PC-9 (cell line): ENCODE measurements at regions not wholly inside any gene's neighbourhood (a gene's known extent, or its start where the extent isn't known, plus 50 kb on each side); places are given as distances from the start of the nearest gene placed in this dataset.

Experiments used
- BruUV-seq: library from RNA; stranded (reverse); fragments of 400-500 nt; replicated peaks from 2 replicates; lab custom pipeline; 2021; lab: Mats Ljungman, UMichigan
- CTCF ChIA-PET: fragments of 300-600 bp; sonication (Branson Sonifier 250); formaldehyde crosslinking; loops from one replicate; lab custom pipeline; 2022; ENCODE audit warnings: antibody characterized with exemption; lab: Charles Lee
- POLR2A ChIA-PET: fragments of 300-600 bp; sonication (Branson Sonifier 250); formaldehyde crosslinking; loops from one replicate; lab custom pipeline; 2022; ENCODE audit warnings: antibody characterized with exemption; ENCODE audit not compliant: unreplicated experiment; lab: Charles Lee
- DNase-seq, 2 experiments: peaks; one replicate each; pipeline versions ENCODE4 v3.0.0 to v3.0.0-alpha.2; 2015 to 2022; ENCODE audit warnings: mixed read lengths in 1 of 2
- H2AFZ ChIP-seq: fragments of 200-600 bp; sonication (generic); 2 replicates; pipeline ENCODE4 v1.8.1; 2017; ENCODE audit warnings: antibody characterized with exemption
- H3F3A ChIP-seq: fragments of 200-600 bp; sonication (generic); 2 replicates; pipeline ENCODE4 v1.8.1; 2017; ENCODE audit warnings: antibody characterized with exemption, mild to moderate bottlenecking, low read depth; ENCODE audit not compliant: insufficient read depth
- H3K27ac ChIP-seq: fragments of 200-600 bp; sonication (generic); 2 replicates; pipeline ENCODE4 v1.6.1; 2016; ENCODE audit warnings: mixed run types
- H3K27me3 ChIP-seq: fragments of 200-600 bp; sonication (generic); 2 replicates; pipeline ENCODE4 v1.6.1; 2016; ENCODE audit warnings: low read depth, mixed run types; ENCODE audit not compliant: insufficient read depth
- H3K36me3 ChIP-seq: fragments of 200-600 bp; sonication (generic); 2 replicates; pipeline ENCODE4 v1.6.1; 2016; ENCODE audit warnings: low read depth, mixed run types
- H3K4me1 ChIP-seq: fragments of 200-600 bp; sonication (generic); replicated peaks from 2 replicates; pipeline ENCODE4 v1.6.1; 2016; ENCODE audit warnings: mixed run types; ENCODE audit not compliant: insufficient read depth
- H3K4me2 ChIP-seq: fragments of 200-600 bp; sonication (generic); 2 replicates; pipeline ENCODE4 v1.6.1; 2017; ENCODE audit warnings: mixed run types
- H3K4me3 ChIP-seq: fragments of 200-600 bp; sonication (generic); 2 replicates; pipeline ENCODE4 v1.6.1; 2016; ENCODE audit warnings: mixed run types
- H3K79me2 ChIP-seq: fragments of 200-600 bp; sonication (generic); 2 replicates; pipeline ENCODE4 v1.6.1; 2017; ENCODE audit warnings: low read depth, mixed run types
- H3K9me2 ChIP-seq: fragments of 200-600 bp; sonication (generic); 2 replicates; pipeline ENCODE4 v1.8.1; 2017; ENCODE audit warnings: mild to moderate bottlenecking; ENCODE audit not compliant: insufficient read depth
- H3K9me3 ChIP-seq: fragments of 200-600 bp; sonication (generic); 2 replicates; pipeline ENCODE4 v1.8.1; 2016; ENCODE audit warnings: low read depth; ENCODE audit not compliant: insufficient read depth
- H4K20me1 ChIP-seq: fragments of 200-600 bp; sonication (generic); 2 replicates; pipeline ENCODE4 v1.8.1; 2017; ENCODE audit not compliant: insufficient read depth
- EZH2 ChIP-seq: fragments of 200-600 bp; sonication (generic); IDR thresholded peaks from 2 replicates; pipeline ENCODE4 v1.8.0; 2017; ENCODE audit warnings: antibody characterized with exemption, low read depth
- intact Hi-C: fragments of 100-400 bp; cut with micrococcal nuclease; formaldehyde crosslinking; loops from one replicate; pipeline ENCODE4 v1.10.0; 2022; ENCODE audit not compliant: unreplicated experiment
- TF ChIP-seq, protein P1 (sequence below): fragments of 200-600 bp; sonication (generic); conservative IDR thresholded peaks from 2 replicates; pipeline ENCODE4 v1.6.1; 2017; ENCODE audit warnings: mixed run types, antibody characterized with exemption, mild to moderate bottlenecking, moderate library complexity

DNA sequence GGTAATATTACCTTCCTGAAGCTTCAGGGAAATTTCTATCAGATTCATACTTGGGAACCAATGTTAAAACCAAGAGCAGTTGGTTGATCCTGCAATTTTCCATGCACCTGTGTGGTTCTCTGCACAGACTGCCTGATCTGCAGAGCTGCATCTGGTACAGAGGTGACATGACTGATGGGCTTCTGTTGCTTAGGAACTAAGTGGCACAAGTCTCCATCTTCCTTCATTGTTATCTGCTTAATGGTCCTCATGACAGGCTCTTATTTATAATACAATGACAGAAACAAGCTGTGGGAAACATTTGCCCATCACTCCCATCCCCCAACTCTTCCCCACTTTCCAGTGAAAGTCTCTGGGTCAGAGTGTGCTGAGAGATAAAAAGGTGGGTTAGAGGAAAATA lies 799.1 kb downstream of the TAF11L14 start:
- Histone ChIP-seq H3K4me3 (no peak overlapping the region), H3K27ac (no peak overlapping the region), H3K27me3 (no peaks in the 10 kb centered on the region), H3K79me2 (no peaks in the 10 kb centered on the region), H3F3A (no peaks in the 10 kb centered on the region), H3K36me3 (no peaks in the 10 kb centered on the region), H4K20me1 (no peaks in the 10 kb centered on the region), H2AFZ (no peak overlapping the region), H3K9me2 (no peaks in the 10 kb centered on the region), H3K4me2 (no peak overlapping the region), H3K4me1 (no peaks in the 10 kb centered on the region), H3K9me3 (no peaks in the 10 kb centered on the region)
- ChIA-PET CTCF (no interaction called here), POLR2A (no interaction called here)
- intact Hi-C loops, result no loop called here
- DNase-seq, result no peak
- BruUV-seq, result no TSS peak
- TF ChIP-seq, protein P1, sequence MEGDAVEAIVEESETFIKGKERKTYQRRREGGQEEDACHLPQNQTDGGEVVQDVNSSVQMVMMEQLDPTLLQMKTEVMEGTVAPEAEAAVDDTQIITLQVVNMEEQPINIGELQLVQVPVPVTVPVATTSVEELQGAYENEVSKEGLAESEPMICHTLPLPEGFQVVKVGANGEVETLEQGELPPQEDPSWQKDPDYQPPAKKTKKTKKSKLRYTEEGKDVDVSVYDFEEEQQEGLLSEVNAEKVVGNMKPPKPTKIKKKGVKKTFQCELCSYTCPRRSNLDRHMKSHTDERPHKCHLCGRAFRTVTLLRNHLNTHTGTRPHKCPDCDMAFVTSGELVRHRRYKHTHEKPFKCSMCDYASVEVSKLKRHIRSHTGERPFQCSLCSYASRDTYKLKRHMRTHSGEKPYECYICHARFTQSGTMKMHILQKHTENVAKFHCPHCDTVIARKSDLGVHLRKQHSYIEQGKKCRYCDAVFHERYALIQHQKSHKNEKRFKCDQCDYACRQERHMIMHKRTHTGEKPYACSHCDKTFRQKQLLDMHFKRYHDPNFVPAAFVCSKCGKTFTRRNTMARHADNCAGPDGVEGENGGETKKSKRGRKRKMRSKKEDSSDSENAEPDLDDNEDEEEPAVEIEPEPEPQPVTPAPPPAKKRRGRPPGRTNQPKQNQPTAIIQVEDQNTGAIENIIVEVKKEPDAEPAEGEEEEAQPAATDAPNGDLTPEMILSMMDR, result no peak
- no peak for TF ChIP-seq EZH2

DNA sequence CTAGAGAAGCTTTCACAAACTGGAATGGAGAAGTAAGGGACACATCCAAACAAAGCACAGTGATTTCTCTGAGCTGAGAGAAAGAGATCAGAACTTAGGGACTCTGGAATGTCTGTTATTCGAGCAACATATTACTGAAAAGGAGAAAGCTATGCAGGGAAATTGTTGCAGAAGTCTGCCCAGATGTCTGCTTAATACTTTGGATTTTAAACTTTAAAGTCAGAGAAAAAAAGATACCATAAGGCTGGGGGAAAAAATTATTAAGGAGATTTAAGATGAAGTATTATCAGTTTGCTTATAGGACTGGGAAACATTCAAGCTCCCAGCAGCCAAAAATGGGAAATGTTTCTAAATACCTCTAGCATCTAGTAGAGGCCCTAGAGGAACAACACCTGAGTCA lies 803.9 kb downstream of the TAF11L14 start:
- TF ChIP-seq, protein P1, result no peak
- TF ChIP-seq EZH2, result no peak
- BruUV-seq, result no TSS peak
- H3F3A ChIP-seq, result no peaks in the 10 kb centered on the region
- no peaks in the 10 kb centered on the region for H4K20me1 ChIP-seq
- no peak overlapping the region for H3K4me2 ChIP-seq
- no peaks in the 10 kb centered on the region for H3K36me3 ChIP-seq
- H3K4me3 ChIP-seq, result no peak overlapping the region
- ChIA-PET POLR2A (no interaction called here), CTCF (no interaction called here)
- H3K79me2 ChIP-seq, result no peaks in the 10 kb centered on the region
- intact Hi-C loops, result no loop called here
- no peaks in the 10 kb centered on the region for H3K27me3 ChIP-seq
- no peak overlapping the region for H3K27ac ChIP-seq
- H2AFZ ChIP-seq, result no peak overlapping the region
- DNase-seq, result no peak
- no peaks in the 10 kb centered on the region for H3K9me2 ChIP-seq
- no peaks in the 10 kb centered on the region for H3K9me3 ChIP-seq
- H3K4me1 ChIP-seq, result no peaks in the 10 kb centered on the region

DNA sequence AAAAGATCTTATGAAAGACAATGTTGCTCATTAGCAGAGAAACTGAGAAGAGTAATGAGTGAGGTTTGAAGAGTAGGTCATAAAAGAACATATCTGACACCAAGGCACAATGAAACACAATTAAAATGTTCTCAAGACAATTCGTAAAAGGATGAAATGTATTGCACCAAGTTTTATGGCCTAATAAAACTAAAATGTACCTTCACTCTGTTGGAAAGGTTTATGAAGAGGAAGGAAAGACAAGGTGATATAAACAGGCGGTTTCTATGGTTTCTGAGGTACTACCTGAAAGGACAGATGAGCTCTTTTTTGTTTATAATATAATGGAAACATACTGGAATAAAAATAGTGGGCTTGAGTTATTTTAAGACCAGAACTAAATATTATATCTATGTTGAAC lies 821.3 kb downstream of the TAF11L14 start:
- CTCF ChIA-PET, result interaction anchor here (0.6 to 0.9 kb wide), 2 partner anchors 178 to 247 kb away, joined by 4 to 6 read pairs; no protein-coding TSS in a partner anchor
- H3K79me2 ChIP-seq, result no peaks in the 10 kb centered on the region
- no peaks in the 10 kb centered on the region for H3K4me1 ChIP-seq
- intact Hi-C loops, result no loop called here
- H3F3A ChIP-seq, result no peaks in the 10 kb centered on the region
- no peaks in the 10 kb centered on the region for H3K9me3 ChIP-seq
- no peak overlapping the region for H3K27ac ChIP-seq
- H3K9me2 ChIP-seq, result no peaks in the 10 kb centered on the region
- no peak overlapping the region for H2AFZ ChIP-seq
- no peak for TF ChIP-seq EZH2
- TF ChIP-seq, protein P1, result no peak
- H4K20me1 ChIP-seq, result no peaks in the 10 kb centered on the region; the same call in 1 of the 2 replicates
- no peak overlapping the region for H3K4me2 ChIP-seq
- H3K27me3 ChIP-seq, result no peaks in the 10 kb centered on the region
- H3K36me3 ChIP-seq, result no peaks in the 10 kb centered on the region
- POLR2A ChIA-PET, result no interaction called here
- DNase-seq, result no peak
- no TSS peak for BruUV-seq
- no peak overlapping the region for H3K4me3 ChIP-seq
